SKM-1 treated with dmso at 0.1 percent for 144 hours (cell line): ENCODE measurements at regions not wholly inside any gene's neighbourhood (a gene's known extent, or its start where the extent isn't known, plus 50 kb on each side); places are given as distances from the start of the nearest gene placed in this dataset.
A peak's percentile ranks its signal among the peaks of the same experiment; 100 is the strongest.
"Not testable (repeated sequence)": the region's sequence is repeated elsewhere in the genome, so short reads cannot be mapped to it uniquely, and the experiment has no call there.

ENCODE experiments used
- DNase-seq: peaks from one replicate; lab custom pipeline; 2025; ENCODE audit not compliant: unreplicated experiment; lab: John Stamatoyannopoulos, UW

DNA sequence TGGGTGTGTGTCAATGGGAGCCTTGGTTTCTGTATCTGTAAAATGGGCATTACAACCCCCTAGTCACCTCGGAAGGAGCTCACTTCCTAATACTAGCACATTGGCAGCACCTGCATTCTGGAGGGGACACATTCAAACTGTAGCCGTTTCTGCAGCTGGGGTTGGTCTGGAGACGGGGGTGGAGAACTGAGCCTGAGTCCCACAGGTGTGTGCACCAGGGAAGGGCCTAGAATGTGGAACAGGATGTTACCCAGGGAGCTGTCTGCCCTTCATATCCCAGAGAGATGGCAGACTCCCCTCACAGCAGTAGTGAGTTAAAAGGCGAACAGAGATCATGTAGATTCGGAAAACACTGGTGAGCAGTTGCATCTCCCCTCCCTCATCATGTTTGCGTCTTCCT lies 272.8 kb upstream of the ZNF32 start:
- no peak for DNase-seq

GRCh38 chr10:43920236-43920758 lies 271.6 kb upstream of the ZNF32 start:
- DNase-seq: not testable (repeated sequence)

DNA sequence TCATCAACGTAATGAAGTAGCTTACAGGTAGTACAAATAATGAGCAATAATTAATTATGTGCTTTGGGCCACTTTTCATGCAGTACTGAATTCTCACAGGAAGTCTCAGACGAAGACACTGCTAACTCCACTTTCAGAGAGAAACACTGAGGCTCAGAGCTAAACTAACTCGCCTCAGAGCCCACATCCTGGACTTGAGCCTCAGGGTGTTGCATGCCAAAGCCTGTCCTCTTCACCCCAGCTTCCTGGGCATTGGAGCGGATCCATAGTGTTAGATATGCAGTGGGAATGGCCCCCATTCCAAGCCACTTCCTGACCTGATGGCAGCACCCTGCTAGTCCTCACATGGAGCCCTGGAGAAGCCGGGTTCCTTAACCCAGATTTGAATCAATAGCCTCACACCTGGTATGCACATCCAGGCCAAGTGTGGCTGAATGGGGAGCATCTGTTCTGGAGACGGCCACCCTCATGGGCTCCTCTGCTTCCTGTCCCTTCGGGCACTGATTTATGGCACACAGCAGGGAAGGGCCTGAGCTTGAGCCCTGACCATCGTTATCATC lies 265.1 kb upstream of the ZNF32 start:
- DNase-seq: no peak

GRCh38 chr10:43912469-43912868 lies 263.8 kb upstream of the ZNF32 start:
- DNase-seq: peak; percentile 20

DNA sequence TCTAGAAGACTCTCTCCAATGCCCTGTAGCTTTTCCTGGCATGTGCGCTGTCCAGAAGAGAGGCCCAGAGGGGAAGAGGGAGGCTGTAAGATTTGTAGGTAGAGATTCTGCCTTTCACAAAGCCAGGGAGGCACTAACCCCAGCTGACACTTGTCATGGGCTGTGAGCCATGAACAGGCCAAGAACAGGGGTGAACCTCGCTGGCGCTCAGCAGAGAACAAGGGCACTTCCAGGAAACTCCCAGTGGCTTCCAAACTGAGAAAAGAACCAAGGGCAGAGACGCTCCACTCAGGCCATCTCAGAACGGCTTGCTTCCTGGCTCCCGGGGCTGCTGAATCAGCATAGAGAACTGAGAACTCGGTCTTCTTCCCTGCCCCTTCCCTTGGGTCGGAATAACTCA lies 257.8 kb upstream of the ZNF32 start:
- no peak for DNase-seq

DNA sequence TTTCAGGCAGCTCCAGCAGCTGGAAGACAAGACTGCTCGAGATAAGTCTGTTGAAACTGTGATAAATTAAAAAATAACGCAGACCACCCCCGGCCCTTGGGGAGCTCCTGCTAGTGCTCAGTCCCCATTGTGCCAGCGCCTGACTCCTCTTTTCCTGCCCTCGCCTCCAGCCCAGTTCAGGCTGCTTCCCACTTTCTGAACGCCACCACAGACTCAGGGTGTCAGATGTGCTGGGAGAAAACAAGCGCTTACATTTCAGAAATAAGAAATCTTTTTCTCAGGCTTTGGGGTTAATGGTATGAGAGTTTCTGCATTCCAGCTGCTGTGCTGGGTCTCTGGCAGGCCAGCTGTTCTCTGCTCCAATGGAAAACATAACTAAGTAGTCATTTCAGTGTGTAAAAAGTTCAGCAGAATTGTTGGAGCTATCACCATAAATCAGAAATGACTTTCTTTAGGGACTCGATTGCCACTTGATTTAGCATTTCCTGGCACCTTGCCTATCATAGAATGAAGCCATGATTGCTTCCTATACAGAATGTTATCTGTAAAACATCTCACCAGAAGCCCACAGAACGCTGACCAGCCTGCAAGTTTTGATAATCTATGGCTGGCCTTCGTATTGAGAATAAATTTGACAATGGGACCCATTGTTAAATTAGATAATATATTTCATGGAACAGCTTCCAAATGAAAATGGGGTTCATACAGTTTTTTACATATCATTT lies 257.0 kb upstream of the ZNF32 start:
- DNase-seq: no peak

- DNase-seq: no peak
Measured at GRCh38 chr10:43904844-43905243, 256.2 kb upstream of the ZNF32 start.

DNA sequence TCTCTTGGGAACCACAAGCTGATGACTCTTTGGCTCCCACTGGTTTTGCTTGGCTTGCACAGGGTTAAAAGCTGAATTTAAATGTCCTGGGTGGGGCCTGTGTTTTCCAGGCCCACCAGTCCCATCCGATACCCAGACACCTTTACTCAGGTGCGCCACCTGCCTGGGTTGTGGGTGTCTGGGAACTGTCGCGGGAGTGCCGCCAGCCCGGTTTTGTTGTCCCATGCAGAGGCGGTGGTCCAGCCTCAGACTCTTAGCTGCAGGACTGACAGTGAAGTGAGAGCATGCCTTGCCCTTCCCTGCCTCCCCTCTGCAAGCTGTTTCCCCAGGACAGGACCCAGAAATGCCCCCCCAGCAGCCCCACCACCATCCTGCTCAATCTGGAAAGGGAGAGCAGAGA lies 255.6 kb upstream of the ZNF32 start:
- DNase-seq: no peak

DNA sequence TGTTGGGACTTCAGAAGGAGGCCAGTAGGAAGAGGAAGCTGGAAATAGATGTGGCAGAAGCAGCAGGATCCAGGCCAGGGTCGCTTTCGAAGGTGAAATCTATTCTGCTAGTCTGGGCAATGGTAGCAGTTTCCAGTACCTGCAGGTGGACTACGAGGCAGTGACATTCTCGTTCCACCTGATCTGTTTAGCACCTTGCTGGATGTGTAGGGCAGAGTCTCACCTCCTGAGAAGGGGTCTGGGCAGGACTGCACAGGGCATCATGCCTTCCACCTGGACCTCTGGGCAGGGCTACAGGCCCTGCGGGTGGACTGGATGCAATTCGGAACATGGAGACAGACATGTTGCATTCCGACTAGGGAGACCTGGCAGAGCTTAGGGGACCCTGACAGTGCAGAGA lies 254.8 kb upstream of the ZNF32 start:
- no peak for DNase-seq

DNA sequence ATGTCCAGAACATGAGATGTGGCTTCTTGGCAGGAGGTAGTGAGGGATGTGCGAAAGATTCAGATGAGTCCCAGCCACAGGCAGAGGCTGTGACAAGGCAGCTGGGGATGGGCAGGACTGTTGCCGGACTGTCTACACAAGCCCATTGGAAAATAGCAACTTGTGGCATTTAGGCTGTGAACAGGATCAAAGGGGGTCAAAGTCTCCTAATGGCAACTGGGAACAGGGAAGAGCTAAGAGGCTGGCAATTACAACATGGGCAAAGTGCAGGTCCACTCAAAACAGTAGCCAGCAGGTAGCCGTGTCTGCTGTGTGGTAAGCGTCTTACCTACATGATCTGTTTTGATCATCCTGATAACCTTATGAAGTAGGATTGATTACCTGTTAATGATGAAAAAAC lies 254.2 kb upstream of the ZNF32 start:
- no peak for DNase-seq

DNA sequence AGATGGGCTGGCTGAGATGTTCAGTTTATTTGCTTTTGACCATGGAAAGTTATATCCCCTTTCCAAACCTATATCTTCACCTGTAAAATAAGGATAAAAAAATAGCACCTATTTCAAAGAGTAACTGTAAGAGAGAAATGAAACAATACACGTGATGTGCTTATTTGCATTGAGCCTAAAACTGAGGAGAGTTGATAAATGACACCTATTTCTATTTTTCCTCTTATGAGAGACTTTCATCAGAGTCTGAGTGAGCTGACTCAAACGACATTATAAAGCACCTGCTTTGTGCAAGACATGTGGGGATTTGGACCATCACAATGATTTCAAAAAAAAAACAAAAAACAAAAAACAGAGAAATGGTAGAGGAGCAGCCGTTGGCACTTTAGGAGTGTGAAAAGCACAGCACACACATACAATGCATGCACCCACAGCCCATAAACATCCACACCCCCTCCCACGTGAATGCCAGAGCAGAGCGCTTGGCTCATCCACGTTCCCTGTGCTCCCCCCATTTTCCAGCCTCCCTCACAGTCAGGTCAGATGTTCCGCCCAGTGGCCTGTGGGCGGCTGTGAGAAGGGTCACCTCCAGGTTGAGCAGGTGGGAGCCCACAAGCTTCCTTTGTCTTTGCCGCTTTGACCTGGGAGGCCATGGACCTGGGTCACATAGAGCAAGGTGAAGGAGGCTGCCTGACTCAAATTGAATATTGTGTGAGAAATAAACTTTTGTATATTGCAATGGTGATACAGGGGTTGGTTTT lies 253.2 kb upstream of the ZNF32 start:
- DNase-seq: no peak

DNA sequence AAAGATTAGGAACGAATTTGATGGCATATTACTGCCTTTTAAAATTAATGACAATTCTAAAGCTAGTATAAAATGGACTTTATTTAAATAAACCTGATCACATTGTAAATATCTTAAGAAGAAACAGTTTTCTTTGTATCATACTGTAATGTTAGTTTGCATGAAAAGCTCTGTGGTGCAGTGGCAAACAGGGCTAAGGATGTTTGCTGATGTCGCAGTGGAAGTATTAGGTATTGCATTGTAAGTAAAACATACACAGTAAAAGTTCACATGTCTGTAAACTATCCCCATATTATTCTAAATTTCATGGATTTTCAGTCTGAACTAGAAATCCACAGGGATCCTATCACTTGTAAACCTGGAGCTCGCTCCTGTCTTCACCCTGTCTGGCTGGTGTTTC lies 252.6 kb upstream of the ZNF32 start:
- no peak for DNase-seq

DNA sequence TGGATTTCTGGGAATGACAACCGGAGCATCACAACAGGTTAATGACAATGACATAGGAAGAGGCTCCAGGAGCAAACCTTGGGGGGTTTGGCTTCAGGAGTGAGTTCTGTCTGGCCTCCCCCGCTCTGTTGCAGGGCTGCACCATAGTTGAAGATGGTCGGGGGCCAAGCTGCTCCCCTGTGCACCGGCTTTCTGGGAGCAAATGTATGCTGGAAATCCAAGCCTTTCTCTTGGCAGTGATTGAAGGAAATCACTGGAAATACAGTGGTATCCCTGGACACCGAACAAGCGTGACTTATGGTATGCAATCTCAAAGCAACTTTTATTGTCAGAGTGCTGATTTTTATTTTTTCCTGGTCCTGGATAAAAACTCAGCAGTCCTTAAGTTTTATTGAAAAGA lies 251.9 kb upstream of the ZNF32 start:
- no peak for DNase-seq

GRCh38 chr10:43899224-43899959 lies 250.7 kb upstream of the ZNF32 start:
- no peak for DNase-seq

- DNase-seq: no peak
Measured at GRCh38 chr10:43898592-43898991, 249.9 kb upstream of the ZNF32 start.

DNA sequence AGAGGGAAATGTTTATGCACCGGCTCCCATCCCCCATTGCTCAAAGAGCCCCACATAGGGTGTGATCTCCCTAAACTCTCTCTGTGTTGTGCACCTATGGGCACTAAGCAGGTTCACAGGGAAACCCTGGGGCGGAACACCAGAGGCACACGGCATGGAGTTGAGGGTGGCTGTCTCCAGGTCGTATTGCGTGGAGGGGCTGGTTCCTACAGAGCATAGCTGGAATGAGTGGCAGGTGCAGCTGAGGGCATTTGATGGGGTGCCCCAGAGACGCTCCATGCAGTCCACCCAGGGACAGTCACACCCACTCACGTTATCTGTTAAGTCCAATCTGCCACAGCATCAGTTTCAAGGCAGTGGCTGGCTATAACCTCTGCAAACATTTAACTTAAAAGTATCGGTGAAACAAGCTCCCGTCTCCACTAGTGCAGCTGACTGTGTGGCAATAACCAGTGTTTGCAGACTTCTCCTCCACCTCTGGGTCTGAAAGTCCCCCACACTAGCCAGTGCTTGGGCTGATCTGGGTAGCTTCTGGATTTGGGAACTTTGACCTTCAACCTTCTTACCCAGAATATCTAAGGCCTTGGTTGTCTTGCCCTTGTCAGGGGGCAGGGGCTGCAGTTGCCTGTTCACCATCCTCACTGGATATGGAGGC lies 249.2 kb upstream of the ZNF32 start:
- no peak for DNase-seq

- no peak for DNase-seq
Measured at GRCh38 chr10:43892062-43892770, 243.5 kb upstream of the ZNF32 start.

DNA sequence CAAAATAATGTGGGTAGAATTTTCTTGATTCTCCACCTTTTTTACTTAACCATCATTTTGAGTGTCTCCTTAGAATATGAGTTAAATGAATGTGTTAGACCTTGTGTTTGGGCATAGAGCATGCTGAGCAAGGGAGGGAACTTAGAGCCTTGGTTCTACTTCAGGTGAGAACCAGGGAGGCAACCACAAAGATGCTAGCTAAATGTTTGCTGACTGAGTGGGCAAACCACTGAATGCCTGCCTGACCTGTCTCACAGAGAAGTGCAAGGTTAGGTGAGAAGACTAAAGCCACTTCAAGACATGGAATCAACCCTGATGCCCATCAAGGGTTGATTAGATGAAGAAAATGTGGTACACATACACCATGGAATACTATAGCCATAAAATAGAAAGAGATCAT lies 242.6 kb upstream of the ZNF32 start:
- no peak for DNase-seq

DNA sequence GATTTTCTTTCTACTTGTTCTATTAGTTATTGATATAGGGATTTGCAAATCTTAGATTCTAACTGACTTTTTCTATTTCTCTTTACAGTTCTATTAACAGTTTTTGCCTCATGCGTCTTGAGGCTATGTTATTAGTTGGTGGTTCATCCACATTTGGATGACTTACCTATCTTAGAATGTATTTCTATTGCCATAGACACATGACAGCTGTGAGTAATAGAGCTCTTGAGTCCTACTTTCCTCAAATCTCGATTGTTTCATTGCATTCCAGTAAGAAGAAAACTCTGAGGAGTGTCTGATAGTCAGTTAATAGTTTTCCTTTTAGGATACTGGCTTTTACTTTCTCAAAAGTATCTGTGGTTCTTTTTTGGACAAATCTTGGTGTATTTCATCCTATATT lies 241.4 kb upstream of the ZNF32 start:
- no peak for DNase-seq

DNA sequence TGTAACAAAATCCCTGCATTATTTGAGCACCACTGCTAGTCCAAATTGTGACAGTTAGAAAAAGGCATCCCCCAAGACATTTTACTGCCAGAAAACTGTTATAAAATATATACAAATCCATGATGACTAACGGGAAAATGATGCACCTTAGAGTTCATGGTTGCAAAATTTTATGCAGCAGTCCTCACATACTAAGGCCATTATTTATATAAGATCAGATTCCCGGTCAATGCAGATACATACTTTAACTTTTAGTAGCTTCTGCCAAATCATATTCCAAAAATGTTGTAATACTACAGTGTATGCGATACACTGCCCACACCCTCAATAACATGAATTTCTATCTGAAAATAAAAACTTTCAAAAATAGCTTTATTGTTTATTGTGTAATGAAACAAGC lies 239.9 kb upstream of the ZNF32 start:
- no peak for DNase-seq
